ENCODE measurements at regions not wholly inside any gene's neighbourhood (a gene's known extent, or its start where the extent isn't known, plus 50 kb on each side); places are given as distances from the start of the nearest gene placed in this dataset.
"Not testable (repeated sequence)": the region's sequence is repeated elsewhere in the genome, so short reads cannot be mapped to it uniquely, and the experiment has no call there.

- H3K27ac Mint-ChIP-seq, result no peak overlapping the region
- H3K27me3 Mint-ChIP-seq (ENCODE audit: low read depth), result no peaks in the 10 kb centered on the region
- H3K4me3 Mint-ChIP-seq (ENCODE audit: low read depth), result no peak overlapping the region
- no peak for DNase-seq (ENCODE audit: low spot score)
- H3K4me1 Mint-ChIP-seq (ENCODE audit: low read depth), result peaks cover 20% of the 10 kb centered on the region
- intact Hi-C loops (cut with micrococcal nuclease), result no loop called here
- no peaks in the 10 kb centered on the region for H3K9me3 Mint-ChIP-seq
- no peaks in the 10 kb centered on the region for H3K36me3 Mint-ChIP-seq (ENCODE audit: low read depth)
These were observed 88.4 kb upstream of the CEP85L start for GRCh38 chr6:118739696-118740353.

GRCh38 chr6:118736440-118736839 is 85.0 kb upstream of the CEP85L start:
- no peak overlapping the region for H3K4me3 Mint-ChIP-seq (ENCODE audit: low read depth)

GRCh38 chr6:118735320-118735719 is 83.9 kb upstream of the CEP85L start:
- Mint-ChIP-seq H3K4me3 (ENCODE audit: low read depth) (no peak overlapping the region), H3K27ac (no peak overlapping the region), H3K27me3 (ENCODE audit: low read depth) (no peaks in the 10 kb centered on the region)

More at GRCh38 chr6:118736440-118736839, 85.0 kb upstream of the CEP85L start:
- Mint-ChIP-seq H3K36me3 (ENCODE audit: low read depth) (no peaks in the 10 kb centered on the region), H3K27me3 (ENCODE audit: low read depth) (no peaks in the 10 kb centered on the region), H3K4me1 (ENCODE audit: low read depth) (peaks cover 20% of the 10 kb centered on the region), H3K9me3 (no peaks in the 10 kb centered on the region), H3K27ac (peak overlapping the region; percentile 71)
- no peak for DNase-seq (ENCODE audit: low spot score)
- intact Hi-C loops (cut with micrococcal nuclease), result no loop called here

GRCh38 chr6:118725944-118726343 is 74.6 kb upstream of the CEP85L start:
- Mint-ChIP-seq H3K4me1 (ENCODE audit: low read depth) (peaks cover 40% of the 10 kb centered on the region), H3K9me3 (no peaks in the 10 kb centered on the region), H3K27me3 (ENCODE audit: low read depth) (no peaks in the 10 kb centered on the region), H3K4me3 (ENCODE audit: low read depth) (peak overlapping the region; percentile 16), H3K36me3 (ENCODE audit: low read depth) (no peaks in the 10 kb centered on the region), H3K27ac (peak overlapping the region; percentile 80)
- intact Hi-C loops (cut with micrococcal nuclease), result loop anchor here (1.0 kb wide), 6 partner anchors 16 to 75 kb away; partner anchors contain the start of gene CEP85L
- peak; percentile 32 for DNase-seq (ENCODE audit: low spot score)

More at GRCh38 chr6:118735320-118735719, 83.9 kb upstream of the CEP85L start:
- intact Hi-C loops (cut with micrococcal nuclease), result loop anchor here (1.0 kb wide), 1 partner anchor 8 kb away; no protein-coding TSS in a partner anchor
- H3K36me3 Mint-ChIP-seq (ENCODE audit: low read depth), result no peaks in the 10 kb centered on the region
- H3K4me1 Mint-ChIP-seq (ENCODE audit: low read depth), result peaks cover 18% of the 10 kb centered on the region
- no peaks in the 10 kb centered on the region for H3K9me3 Mint-ChIP-seq
- DNase-seq (ENCODE audit: low spot score), result no peak

GRCh38 chr6:118724211-118724610 is 72.8 kb upstream of the CEP85L start:
- H3K27ac Mint-ChIP-seq, result peak overlapping the region; percentile 75
- no peak for DNase-seq (ENCODE audit: low spot score)
- peaks cover 54% of the 10 kb centered on the region for H3K4me1 Mint-ChIP-seq (ENCODE audit: low read depth)
- intact Hi-C loops (cut with micrococcal nuclease), result no loop called here
- no peaks in the 10 kb centered on the region for H3K36me3 Mint-ChIP-seq (ENCODE audit: low read depth)
- peak overlapping the region; percentile 4 for H3K4me3 Mint-ChIP-seq (ENCODE audit: low read depth)
- H3K9me3 Mint-ChIP-seq, result no peaks in the 10 kb centered on the region
- H3K27me3 Mint-ChIP-seq (ENCODE audit: low read depth), result no peaks in the 10 kb centered on the region

- no peak overlapping the region for H3K4me3 Mint-ChIP-seq (ENCODE audit: low read depth)
- no peaks in the 10 kb centered on the region for H3K27me3 Mint-ChIP-seq (ENCODE audit: low read depth)
- no peak for DNase-seq (ENCODE audit: low spot score)
- H3K27ac Mint-ChIP-seq, result peak overlapping the region; percentile 35
- no peaks in the 10 kb centered on the region for H3K9me3 Mint-ChIP-seq
- no peaks in the 10 kb centered on the region for H3K36me3 Mint-ChIP-seq (ENCODE audit: low read depth)
- H3K4me1 Mint-ChIP-seq (ENCODE audit: low read depth), result peaks cover 60% of the 10 kb centered on the region
- intact Hi-C loops (cut with micrococcal nuclease), result no loop called here
These were observed 71.7 kb upstream of the CEP85L start for GRCh38 chr6:118722829-118723813.

- Mint-ChIP-seq H3K4me1 (ENCODE audit: low read depth) (peaks cover 48% of the 10 kb centered on the region), H3K27ac (peak overlapping the region; percentile 63), H3K9me3 (no peaks in the 10 kb centered on the region), H3K4me3 (ENCODE audit: low read depth) (no peak overlapping the region), H3K27me3 (ENCODE audit: low read depth) (no peaks in the 10 kb centered on the region), H3K36me3 (ENCODE audit: low read depth) (no peaks in the 10 kb centered on the region)
- intact Hi-C loops (cut with micrococcal nuclease), result no loop called here
- DNase-seq (ENCODE audit: low spot score), result no peak
These were observed 68.7 kb upstream of the CEP85L start for GRCh38 chr6:118720125-118720473.

GRCh38 chr6:118719351-118720124 is 68.1 kb upstream of the CEP85L start:
- peaks cover 47% of the 10 kb centered on the region for H3K4me1 Mint-ChIP-seq (ENCODE audit: low read depth)
- intact Hi-C loops (cut with micrococcal nuclease), result loop anchor here (10.0 kb wide), 1 partner anchor 595 kb away; no protein-coding TSS in a partner anchor
- no peak for DNase-seq (ENCODE audit: low spot score)
- no peaks in the 10 kb centered on the region for H3K9me3 Mint-ChIP-seq
- H3K27me3 Mint-ChIP-seq (ENCODE audit: low read depth), result no peaks in the 10 kb centered on the region
- no peaks in the 10 kb centered on the region for H3K36me3 Mint-ChIP-seq (ENCODE audit: low read depth)
- H3K4me3 Mint-ChIP-seq (ENCODE audit: low read depth), result peak overlapping the region; percentile 9
- H3K27ac Mint-ChIP-seq, result peak overlapping the region; percentile 78

- Mint-ChIP-seq H3K4me1 (ENCODE audit: low read depth) (peaks cover 44% of the 10 kb centered on the region), H3K9me3 (no peaks in the 10 kb centered on the region), H3K4me3 (ENCODE audit: low read depth) (no peak overlapping the region), H3K27me3 (ENCODE audit: low read depth) (no peaks in the 10 kb centered on the region), H3K36me3 (ENCODE audit: low read depth) (no peaks in the 10 kb centered on the region), H3K27ac (peak overlapping the region; percentile 78)
- DNase-seq (ENCODE audit: low spot score), result no peak
- intact Hi-C loops (cut with micrococcal nuclease), result loop anchor here (10.0 kb wide), 1 partner anchor 596 kb away; no protein-coding TSS in a partner anchor
These were observed 67.5 kb upstream of the CEP85L start for GRCh38 chr6:118718903-118719302.

GRCh38 chr6:118718297-118718696 is 66.9 kb upstream of the CEP85L start:
- no peak for DNase-seq (ENCODE audit: low spot score)
- Mint-ChIP-seq H3K4me3 (ENCODE audit: low read depth) (no peak overlapping the region), H3K27me3 (ENCODE audit: low read depth) (no peaks in the 10 kb centered on the region), H3K4me1 (ENCODE audit: low read depth) (peaks cover 46% of the 10 kb centered on the region), H3K27ac (no peak overlapping the region), H3K36me3 (ENCODE audit: low read depth) (no peaks in the 10 kb centered on the region), H3K9me3 (no peaks in the 10 kb centered on the region)
- intact Hi-C loops (cut with micrococcal nuclease), result loop anchor here (10.0 kb wide), 1 partner anchor 597 kb away; no protein-coding TSS in a partner anchor

- intact Hi-C loops (cut with micrococcal nuclease), result loop anchor here (10.0 kb wide), 1 partner anchor 598 kb away; no protein-coding TSS in a partner anchor
- H3K4me1 Mint-ChIP-seq (ENCODE audit: low read depth), result peaks cover 47% of the 10 kb centered on the region
- H3K4me3 Mint-ChIP-seq (ENCODE audit: low read depth), result no peak overlapping the region
- DNase-seq (ENCODE audit: low spot score), result no peak
- no peak overlapping the region for H3K27ac Mint-ChIP-seq
- no peaks in the 10 kb centered on the region for H3K36me3 Mint-ChIP-seq (ENCODE audit: low read depth)
- H3K27me3 Mint-ChIP-seq (ENCODE audit: low read depth), result no peaks in the 10 kb centered on the region
- no peaks in the 10 kb centered on the region for H3K9me3 Mint-ChIP-seq
These were observed 65.7 kb upstream of the CEP85L start for GRCh38 chr6:118717106-118717505.

GRCh38 chr6:118715907-118716306 is 64.5 kb upstream of the CEP85L start:
- not testable (repeated sequence) for H3K36me3 Mint-ChIP-seq (ENCODE audit: low read depth); H3K9me3 Mint-ChIP-seq; H3K4me3 Mint-ChIP-seq (ENCODE audit: low read depth); DNase-seq (ENCODE audit: low spot score); H3K27ac Mint-ChIP-seq; H3K27me3 Mint-ChIP-seq (ENCODE audit: low read depth)
- H3K4me1 Mint-ChIP-seq (ENCODE audit: low read depth), result peaks cover 58% of the 10 kb centered on the region
- intact Hi-C loops (cut with micrococcal nuclease), result loop anchor here (10.0 kb wide), 1 partner anchor 599 kb away; no protein-coding TSS in a partner anchor
